ENCODE measurements at regions not wholly inside any gene's neighbourhood (a gene's known extent, or its start where the extent isn't known, plus 50 kb on each side); places are given as distances from the start of the nearest gene placed in this dataset.

DNA sequence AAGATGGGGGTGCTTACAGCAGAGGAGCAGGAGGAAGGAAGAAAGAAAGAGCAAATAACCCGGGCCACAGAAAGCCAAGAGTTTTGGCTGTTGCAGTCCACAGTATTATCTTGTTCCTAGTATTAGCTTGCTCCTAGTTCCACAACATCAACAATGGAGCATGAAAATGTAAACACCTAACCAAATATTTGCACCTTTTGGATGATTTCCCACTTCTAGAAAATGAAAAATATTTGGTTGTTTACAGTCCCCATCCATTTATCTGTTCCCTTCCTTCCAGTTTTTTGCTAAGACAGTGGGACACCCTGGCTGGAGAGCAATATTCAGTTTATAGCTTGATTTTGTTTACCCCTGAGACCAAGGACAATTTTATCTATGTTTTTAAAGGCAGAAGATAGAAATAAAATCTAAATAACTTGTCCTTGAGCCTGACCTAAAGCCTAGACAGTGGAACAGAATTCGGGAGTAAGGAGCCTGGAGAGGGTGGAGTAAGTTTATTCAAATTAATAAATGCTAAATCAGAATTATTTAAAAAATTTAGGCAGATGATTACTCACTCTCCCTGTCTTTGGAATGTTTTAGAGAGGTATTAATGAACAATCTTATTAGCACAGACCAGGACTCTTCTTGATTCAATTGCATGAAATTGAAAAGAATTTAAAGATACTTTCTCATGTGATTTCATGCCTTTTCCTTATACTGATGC is 51.6 kb downstream of the RESF1 start:
- Histone ChIP-seq H3K9me3 (ENCODE audit: insufficient read depth, low read depth, low read length) (no peaks in the 10 kb centered on the region), H2AK5ac (ENCODE audit: low read length) (no peak overlapping the region), H4K8ac (ENCODE audit: low read depth, low read length) (no peak overlapping the region), H3K79me1 (ENCODE audit: low read length) (no peaks in the 10 kb centered on the region), H3K4ac (ENCODE audit: low read depth, low read length) (no peak overlapping the region), H2AFZ (ENCODE audit: insufficient read depth, low read length, poor library complexity) (no peak overlapping the region), H2BK120ac (ENCODE audit: insufficient read depth, low read length, poor library complexity) (no peak overlapping the region), H3K9ac (ENCODE audit: low read length) (no peak overlapping the region), H3K27me3 (ENCODE audit: insufficient read depth, low read length) (no peaks in the 10 kb centered on the region), H3K4me1 (ENCODE audit: control insufficient read depth in 1 of 2, insufficient read depth in 2 of 2, low read length in 2 of 2) (peaks cover 0 to 3% of the 10 kb centered on the region in 2 experiments), H3K27ac (ENCODE audit: low read depth, low read length) (no peak overlapping the region), H3K14ac (ENCODE audit: low read length) (no peak overlapping the region), H3K4me2 (ENCODE audit: low read length) (no peak overlapping the region), H2BK5ac (ENCODE audit: low read depth, low read length, poor library complexity) (no peak overlapping the region), H3K36me3 (ENCODE audit: control insufficient read depth in 1 of 2, insufficient read depth in 2 of 2, low read length in 2 of 2) (no peaks in the 10 kb centered on the region), H2BK12ac (ENCODE audit: low read length) (no peak overlapping the region), H4K91ac (ENCODE audit: low read depth, low read length) (no peak overlapping the region), H3K23ac (ENCODE audit: low read length) (no peak overlapping the region), H3K18ac (ENCODE audit: low read length) (no peak overlapping the region), H4K12ac (ENCODE audit: low read depth, low read length) (no peak overlapping the region), H3K79me2 (ENCODE audit: control insufficient read depth, insufficient read depth, low read length, poor library complexity) (no peaks in the 10 kb centered on the region), H3K4me3 (ENCODE audit: low read depth, low read length) (no peak overlapping the region)
- WGBS (ENCODE audit: extremely low coverage, insufficient coverage, insufficient read length) = no CpG with 5 or more reads among the region's 2 CpGs
- DNase-seq = no peak

DNA sequence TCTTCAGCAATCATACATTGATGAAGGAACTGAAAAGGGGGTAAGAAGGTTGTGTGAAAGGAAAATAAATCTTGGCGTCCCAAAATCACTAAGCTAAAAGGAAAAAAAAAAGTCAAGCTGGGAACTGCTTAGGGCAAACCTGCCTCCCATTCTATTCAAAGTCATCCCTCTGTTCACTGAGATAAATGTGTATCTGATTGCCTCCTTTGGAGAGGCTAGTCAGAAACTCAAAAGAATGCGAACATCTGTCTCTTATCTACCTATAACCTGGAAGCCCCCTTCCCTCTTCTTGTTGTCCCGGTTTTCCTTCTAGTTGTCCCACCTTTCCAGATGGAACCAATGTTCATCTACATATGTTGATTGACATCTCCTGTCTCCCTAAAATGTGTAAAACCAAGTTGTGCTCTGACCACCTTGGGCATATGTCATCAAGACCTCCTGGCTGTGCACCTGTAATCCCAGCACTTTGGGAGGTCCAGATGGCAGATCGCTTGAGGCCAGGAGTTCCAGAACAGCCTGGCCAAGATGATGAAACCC is 53.1 kb downstream of the RESF1 start:
- H3K18ac ChIP-seq (ENCODE audit: low read length) = no peak overlapping the region
- no peak overlapping the region for H3K23ac ChIP-seq (ENCODE audit: low read length)
- no CpG with 5 or more reads among the region's 4 CpGs for WGBS (ENCODE audit: extremely low coverage, insufficient coverage, insufficient read length)
- H2BK12ac ChIP-seq (ENCODE audit: low read length) = no peak overlapping the region
- no peak overlapping the region for H2BK5ac ChIP-seq (ENCODE audit: low read depth, low read length, poor library complexity)
- no peak overlapping the region for H2BK120ac ChIP-seq (ENCODE audit: insufficient read depth, low read length, poor library complexity)
- no peaks in the 10 kb centered on the region for H3K79me2 ChIP-seq (ENCODE audit: control insufficient read depth, insufficient read depth, low read length, poor library complexity)
- no peak overlapping the region for H4K12ac ChIP-seq (ENCODE audit: low read depth, low read length)
- no peaks in the 10 kb centered on the region for H3K4me1 ChIP-seq (ENCODE audit: control insufficient read depth in 1 of 2, insufficient read depth in 2 of 2, low read length in 2 of 2)
- H3K79me1 ChIP-seq (ENCODE audit: low read length) = no peaks in the 10 kb centered on the region
- H3K27ac ChIP-seq (ENCODE audit: low read depth, low read length) = no peak overlapping the region
- H2AFZ ChIP-seq (ENCODE audit: insufficient read depth, low read length, poor library complexity) = no peak overlapping the region
- no peak overlapping the region for H3K9ac ChIP-seq (ENCODE audit: low read length)
- H3K27me3 ChIP-seq (ENCODE audit: insufficient read depth, low read length) = no peaks in the 10 kb centered on the region
- H3K4ac ChIP-seq (ENCODE audit: low read depth, low read length) = no peak overlapping the region
- no peak for DNase-seq
- H3K36me3 ChIP-seq (ENCODE audit: control insufficient read depth in 1 of 2, insufficient read depth in 2 of 2, low read length in 2 of 2) = no peaks in the 10 kb centered on the region
- no peak overlapping the region for H3K4me3 ChIP-seq (ENCODE audit: low read depth, low read length)
- no peak overlapping the region for H3K4me2 ChIP-seq (ENCODE audit: low read length)
- no peaks in the 10 kb centered on the region for H3K9me3 ChIP-seq (ENCODE audit: insufficient read depth, low read depth, low read length)
- H2AK5ac ChIP-seq (ENCODE audit: low read length) = no peak overlapping the region
- H4K91ac ChIP-seq (ENCODE audit: low read depth, low read length) = no peak overlapping the region
- no peak overlapping the region for H3K14ac ChIP-seq (ENCODE audit: low read length)
- no peak overlapping the region for H4K8ac ChIP-seq (ENCODE audit: low read depth, low read length)

- Histone ChIP-seq H3K79me1 (ENCODE audit: low read length) (no peaks in the 10 kb centered on the region), H4K12ac (ENCODE audit: low read depth, low read length) (no peak overlapping the region), H3K9ac (ENCODE audit: low read length) (no peak overlapping the region), H3K4me2 (ENCODE audit: low read length) (no peak overlapping the region), H3K27me3 (ENCODE audit: insufficient read depth, low read length) (no peaks in the 10 kb centered on the region), H3K4ac (ENCODE audit: low read depth, low read length) (no peak overlapping the region), H3K4me3 (ENCODE audit: low read depth, low read length) (no peak overlapping the region), H2AFZ (ENCODE audit: insufficient read depth, low read length, poor library complexity) (no peak overlapping the region), H3K14ac (ENCODE audit: low read length) (no peak overlapping the region), H3K18ac (ENCODE audit: low read length) (no peak overlapping the region), H2BK5ac (ENCODE audit: low read depth, low read length, poor library complexity) (no peak overlapping the region), H3K79me2 (ENCODE audit: control insufficient read depth, insufficient read depth, low read length, poor library complexity) (no peaks in the 10 kb centered on the region), H2BK12ac (ENCODE audit: low read length) (no peak overlapping the region), H4K91ac (ENCODE audit: low read depth, low read length) (no peak overlapping the region), H3K23ac (ENCODE audit: low read length) (no peak overlapping the region), H3K36me3 (ENCODE audit: control insufficient read depth in 1 of 2, insufficient read depth in 2 of 2, low read length in 2 of 2) (no peaks in the 10 kb centered on the region), H2AK5ac (ENCODE audit: low read length) (no peak overlapping the region), H2BK120ac (ENCODE audit: insufficient read depth, low read length, poor library complexity) (no peak overlapping the region), H3K27ac (ENCODE audit: low read depth, low read length) (no peak overlapping the region), H4K8ac (ENCODE audit: low read depth, low read length) (no peak overlapping the region), H3K4me1 (ENCODE audit: control insufficient read depth in 1 of 2, insufficient read depth in 2 of 2, low read length in 2 of 2) (no peaks in the 10 kb centered on the region), H3K9me3 (ENCODE audit: insufficient read depth, low read depth, low read length) (no peaks in the 10 kb centered on the region)
- DNase-seq = no peak
- WGBS (ENCODE audit: extremely low coverage, insufficient coverage, insufficient read length) = no CpG with 5 or more reads among the region's 4 CpGs
These were observed 55.8 kb downstream of the RESF1 start for GRCh38 chr12:32015036-32015435.

DNA sequence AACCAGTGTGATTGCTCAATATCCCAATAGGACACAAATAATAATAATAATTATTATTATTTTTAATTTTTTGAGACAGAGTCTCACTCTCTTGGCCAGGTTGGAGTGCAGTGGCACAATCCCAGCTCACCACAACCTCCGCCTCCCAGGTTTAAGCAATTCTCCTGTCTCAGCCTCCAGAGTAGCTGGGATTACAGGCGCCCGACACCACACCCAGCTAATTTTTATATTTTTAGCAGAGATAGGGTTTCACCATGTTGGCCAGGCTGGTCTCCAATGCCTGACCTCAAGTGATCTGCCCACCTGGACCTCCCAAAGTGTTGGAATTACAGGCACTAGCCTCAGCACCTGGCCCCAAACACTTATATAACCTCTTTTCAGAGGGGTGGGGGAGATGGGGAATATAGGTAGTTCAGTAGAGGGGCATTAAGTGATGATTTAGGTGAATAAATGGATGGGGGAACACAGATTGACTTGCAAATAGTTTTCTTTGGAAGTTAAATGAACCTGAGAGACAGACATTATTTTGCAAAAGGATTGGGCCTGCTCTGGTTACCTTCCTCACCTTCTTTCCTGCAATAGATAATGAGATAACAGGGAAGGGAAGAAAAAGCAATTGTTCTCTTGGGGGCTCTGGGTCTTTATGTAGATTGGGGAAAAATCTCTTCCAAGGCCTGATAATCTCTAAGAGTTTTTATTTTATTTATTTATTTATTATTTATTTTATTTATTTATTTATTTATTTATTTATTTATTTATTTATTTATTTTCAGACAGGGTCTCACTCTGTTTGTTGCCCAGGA is 57.7 kb downstream of the RESF1 start:
- Histone ChIP-seq H3K9me3 (ENCODE audit: insufficient read depth, low read depth, low read length) (no peaks in the 10 kb centered on the region), H2AFZ (ENCODE audit: insufficient read depth, low read length, poor library complexity) (no peak overlapping the region), H2BK5ac (ENCODE audit: low read depth, low read length, poor library complexity) (no peak overlapping the region), H4K91ac (ENCODE audit: low read depth, low read length) (no peak overlapping the region), H3K23ac (ENCODE audit: low read length) (no peak overlapping the region), H4K12ac (ENCODE audit: low read depth, low read length) (no peak overlapping the region), H3K79me1 (ENCODE audit: low read length) (peaks cover 2% of the 10 kb centered on the region), H3K18ac (ENCODE audit: low read length) (no peak overlapping the region), H2BK12ac (ENCODE audit: low read length) (peak overlapping the region; percentile 64), H3K4me3 (ENCODE audit: low read depth, low read length) (no peak overlapping the region), H3K79me2 (ENCODE audit: control insufficient read depth, insufficient read depth, low read length, poor library complexity) (no peaks in the 10 kb centered on the region), H3K36me3 (ENCODE audit: control insufficient read depth in 1 of 2, insufficient read depth in 2 of 2, low read length in 2 of 2) (no peaks in the 10 kb centered on the region), H3K9ac (ENCODE audit: low read length) (no peak overlapping the region), H2AK5ac (ENCODE audit: low read length) (no peak overlapping the region), H3K27me3 (ENCODE audit: insufficient read depth, low read length) (no peaks in the 10 kb centered on the region), H3K27ac (ENCODE audit: low read depth, low read length) (no peak overlapping the region), H2BK120ac (ENCODE audit: insufficient read depth, low read length, poor library complexity) (no peak overlapping the region), H3K4me2 (ENCODE audit: low read length) (no peak overlapping the region), H3K14ac (ENCODE audit: low read length) (no peak overlapping the region), H3K4ac (ENCODE audit: low read depth, low read length) (no peak overlapping the region), H3K4me1 (ENCODE audit: control insufficient read depth in 1 of 2, insufficient read depth in 2 of 2, low read length in 2 of 2) (no peaks in the 10 kb centered on the region), H4K8ac (ENCODE audit: low read depth, low read length) (no peak overlapping the region)
- DNase-seq = no peak
- no CpG with 5 or more reads among the region's 3 CpGs for WGBS (ENCODE audit: extremely low coverage, insufficient coverage, insufficient read length)

Data from trophoblast cell (in vitro differentiated cells and primary cell).